GM19240 (cell line): ENCODE measurements at regions not wholly inside any gene's neighbourhood (a gene's known extent, or its start where the extent isn't known, plus 50 kb on each side); places are given as distances from the start of the nearest gene placed in this dataset.

Experiments
- DNase-seq: peaks from one replicate; pipeline ENCODE4 v3.0.0; 2011; ENCODE audit warnings: low spot score; ENCODE audit not compliant: insufficient read length

- no peak for DNase-seq
Observed at GRCh38 chr1:104804147-104804546, 1054.4 kb downstream of the AMY1C start.

- DNase-seq: no peak
Observed at GRCh38 chr1:104807590-104807989, 1057.9 kb downstream of the AMY1C start.

GRCh38 chr1:104825401-104825800, 1075.7 kb downstream of the AMY1C start:
- no peak for DNase-seq

GRCh38 chr1:104830534-104830933, 1080.8 kb downstream of the AMY1C start:
- DNase-seq: no peak

GRCh38 chr1:104852151-104852550, 1102.5 kb downstream of the AMY1C start:
- no peak for DNase-seq

DNA sequence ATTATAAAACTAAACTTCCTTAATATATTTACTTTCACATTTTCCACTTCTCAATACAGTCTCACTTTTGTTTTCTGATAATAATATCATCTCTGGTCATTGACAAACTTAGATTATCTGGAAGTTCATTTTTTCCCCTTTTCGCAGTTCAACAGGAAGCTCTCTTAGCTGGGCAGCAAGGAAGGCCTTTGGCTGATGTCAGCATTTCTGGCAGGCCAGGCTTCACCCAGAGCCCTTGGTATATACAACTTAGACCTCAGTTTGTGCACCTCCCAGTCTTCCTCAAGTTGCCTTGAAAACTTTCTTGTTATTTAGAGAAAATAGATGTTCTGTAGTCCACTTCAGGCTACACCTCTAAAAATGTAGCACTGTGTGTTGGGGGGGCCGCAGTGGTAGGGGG, 1103.6 kb downstream of the AMY1C start:
- DNase-seq: no peak

DNA sequence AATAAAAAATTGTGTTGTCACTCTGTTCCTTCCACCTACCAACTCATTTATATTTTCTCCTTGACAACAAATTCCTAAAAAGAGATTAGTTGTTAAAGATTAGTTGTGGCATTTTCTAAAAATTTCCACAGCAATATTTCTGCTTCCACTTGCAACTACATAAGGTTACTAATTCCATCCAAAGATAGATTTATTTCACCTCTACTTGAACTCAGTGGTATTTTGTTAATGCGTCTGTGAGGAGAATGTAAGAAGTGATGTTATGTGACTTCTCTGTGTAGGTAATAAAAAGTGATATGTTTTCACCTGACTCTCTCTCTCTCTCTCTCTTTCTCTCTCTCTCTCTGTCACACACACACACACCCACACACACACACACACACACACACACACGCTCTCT, 1104.8 kb downstream of the AMY1C start:
- no peak for DNase-seq

GRCh38 chr1:104855550-104855949, 1105.9 kb downstream of the AMY1C start:
- no peak for DNase-seq

DNA sequence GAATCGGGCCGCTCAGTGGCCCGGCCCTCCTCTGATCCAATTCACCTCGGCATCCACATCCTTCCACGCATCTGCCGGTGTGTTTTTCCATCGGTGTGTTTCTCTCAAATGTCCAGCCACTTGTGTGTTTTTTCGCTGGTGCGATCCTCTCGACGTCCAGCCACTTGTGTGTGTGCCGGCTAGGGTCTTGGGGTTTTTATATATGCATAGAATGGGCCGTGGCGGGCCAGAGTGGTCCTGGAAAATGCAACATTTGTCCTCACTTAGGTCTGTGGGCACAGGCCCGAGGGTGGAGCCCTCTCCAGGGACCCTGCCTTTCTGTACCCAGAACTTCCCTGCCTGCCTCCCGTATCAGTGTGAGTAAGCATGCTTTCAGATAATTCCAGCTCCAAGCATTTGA, 1106.4 kb downstream of the AMY1C start:
- DNase-seq: no peak

DNA sequence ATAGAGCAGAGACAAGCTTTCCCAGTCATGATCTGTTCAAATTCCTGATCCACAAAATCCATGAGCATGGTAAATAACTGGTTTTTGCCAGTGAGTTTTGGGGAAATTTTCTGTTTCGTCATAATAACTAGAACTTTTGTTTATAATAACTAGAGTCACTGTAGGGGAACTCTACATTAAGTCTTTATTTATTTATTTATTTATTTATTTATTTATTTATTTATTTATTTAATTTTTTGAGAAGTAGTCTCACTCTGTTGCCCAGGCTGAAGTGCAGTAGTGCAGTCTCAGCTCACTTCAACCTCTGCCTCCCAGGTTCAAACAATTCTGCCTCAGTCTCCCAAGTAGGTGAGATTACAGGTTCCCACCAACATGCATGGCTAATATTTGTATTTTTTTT, 1106.8 kb downstream of the AMY1C start:
- DNase-seq: no peak

- DNase-seq: no peak
Observed at GRCh38 chr1:104868794-104869193, 1119.1 kb downstream of the AMY1C start.

- no peak for DNase-seq
Observed at GRCh38 chr1:104874044-104874443, 1124.3 kb downstream of the AMY1C start.

- DNase-seq: no peak
Observed at GRCh38 chr1:104878203-104878909, 1128.7 kb downstream of the AMY1C start.

GRCh38 chr1:104884939-104885338, 1135.2 kb downstream of the AMY1C start:
- no peak for DNase-seq

GRCh38 chr1:104905322-104905721, 1155.6 kb downstream of the AMY1C start:
- DNase-seq: no peak

GRCh38 chr1:104906141-104906540, 1156.4 kb downstream of the AMY1C start:
- no peak for DNase-seq

DNA sequence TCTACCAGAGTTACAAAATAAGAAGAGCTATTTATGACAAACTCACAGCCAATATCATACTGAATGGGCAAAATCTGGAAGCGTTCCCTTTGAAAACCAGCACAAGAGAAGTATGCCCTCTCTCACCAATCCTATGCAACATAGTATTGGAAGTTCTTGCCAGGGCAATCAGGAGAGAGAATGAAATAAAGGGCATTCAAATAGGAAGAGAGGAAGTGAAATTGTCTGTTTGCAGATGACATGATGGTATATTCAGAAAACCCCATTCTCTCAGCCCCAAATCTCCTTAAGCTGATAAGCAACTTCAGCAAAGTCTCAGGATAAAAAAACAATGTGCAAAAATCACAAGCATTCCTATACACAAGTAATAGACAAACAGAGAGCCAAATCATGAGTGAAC, 1169.5 kb downstream of the AMY1C start:
- no peak for DNase-seq

- DNase-seq: no peak
Observed at GRCh38 chr1:104921525-104921924, 1171.8 kb downstream of the AMY1C start.

- no peak for DNase-seq
Observed at GRCh38 chr1:104923075-104923474, 1173.4 kb downstream of the AMY1C start.

DNA sequence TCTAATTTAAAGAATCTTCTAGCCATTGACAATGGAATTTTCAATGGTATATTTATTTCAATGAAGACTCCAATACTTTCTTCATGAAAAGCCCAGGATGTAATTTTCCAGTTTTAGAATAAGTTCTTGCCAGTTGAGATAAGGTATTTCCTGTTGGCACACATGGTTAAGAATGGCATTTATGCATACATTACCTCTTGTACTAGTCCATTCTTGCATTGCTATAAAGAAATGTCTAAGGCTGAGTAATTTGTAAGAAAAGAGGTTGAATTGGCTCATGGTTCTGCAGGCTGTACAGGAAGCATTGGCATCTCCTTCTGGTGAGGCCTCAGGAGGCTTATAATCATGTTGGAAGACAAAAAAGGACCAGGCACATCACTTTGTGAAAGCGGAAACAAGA, 1179.6 kb downstream of the AMY1C start:
- no peak for DNase-seq

- DNase-seq: no peak
Observed at GRCh38 chr1:104932030-104932915, 1182.6 kb downstream of the AMY1C start.

DNA sequence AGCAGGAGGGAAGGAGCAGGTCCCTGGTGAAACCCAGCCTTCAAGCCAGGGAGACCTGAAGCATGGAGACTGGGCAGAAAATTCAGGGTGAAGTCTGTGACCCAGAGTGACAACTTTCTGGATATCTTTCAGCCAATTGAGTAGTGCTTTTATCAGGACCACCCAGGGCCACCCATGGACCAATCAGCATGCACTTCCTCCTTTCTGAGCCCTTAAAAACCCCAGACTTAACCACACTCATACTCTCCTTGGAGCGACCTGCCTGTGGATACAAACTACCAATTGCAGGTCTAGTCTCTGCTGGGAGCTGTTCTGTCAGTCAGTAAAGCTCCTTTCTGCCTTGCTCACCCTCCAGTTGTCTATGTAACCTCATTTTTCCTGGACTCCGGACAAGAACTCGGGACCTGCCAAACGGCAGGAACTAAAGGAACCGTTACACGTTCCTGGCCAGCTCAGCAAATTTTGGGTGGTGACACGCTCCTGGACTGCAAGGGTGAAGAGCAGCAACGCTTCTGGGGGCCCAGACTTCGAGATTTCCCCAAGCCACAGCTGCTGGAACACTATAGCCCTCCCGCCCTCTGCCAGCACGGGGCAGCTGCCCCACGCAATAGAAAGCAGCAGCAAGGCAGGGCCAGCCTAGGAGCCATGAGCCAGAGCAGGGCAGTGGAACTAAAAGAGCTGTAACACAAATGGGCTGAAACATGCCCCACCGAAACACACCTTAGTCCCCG, 1183.4 kb downstream of the AMY1C start:
- no peak for DNase-seq
